Activated naive CD8-positive, alpha-beta T cell treated with anti-CD3 and anti-CD28 coated beads for 36 hours (primary cell): ENCODE measurements at regions not wholly inside any gene's neighbourhood (a gene's known extent, or its start where the extent isn't known, plus 50 kb on each side); places are given as distances from the start of the nearest gene placed in this dataset.

Experiments used
- DNase-seq: peaks from one replicate; pipeline ENCODE4 v3.0.0; 2021
- H3K27ac Mint-ChIP-seq: one replicate; pipeline ENCODE4 v1.8.0; 2022; ENCODE audit warnings: mild to moderate bottlenecking, moderate library complexity, mixed read lengths
- H3K27me3 Mint-ChIP-seq: one replicate; pipeline ENCODE4 v1.8.0; 2022; ENCODE audit warnings: mild to moderate bottlenecking, mixed read lengths
- H3K36me3 Mint-ChIP-seq: one replicate; pipeline ENCODE4 v1.8.0; 2021; ENCODE audit warnings: mild to moderate bottlenecking, mixed read lengths
- H3K4me1 Mint-ChIP-seq: one replicate; pipeline ENCODE4 v1.8.0; 2021; ENCODE audit warnings: mixed read lengths
- H3K4me3 Mint-ChIP-seq: one replicate; pipeline ENCODE4 v1.8.0; 2022; ENCODE audit warnings: mild to moderate bottlenecking, moderate library complexity, mixed read lengths
- H3K9me3 Mint-ChIP-seq: one replicate; pipeline ENCODE4 v1.8.0; 2022; ENCODE audit warnings: mixed read lengths

DNA sequence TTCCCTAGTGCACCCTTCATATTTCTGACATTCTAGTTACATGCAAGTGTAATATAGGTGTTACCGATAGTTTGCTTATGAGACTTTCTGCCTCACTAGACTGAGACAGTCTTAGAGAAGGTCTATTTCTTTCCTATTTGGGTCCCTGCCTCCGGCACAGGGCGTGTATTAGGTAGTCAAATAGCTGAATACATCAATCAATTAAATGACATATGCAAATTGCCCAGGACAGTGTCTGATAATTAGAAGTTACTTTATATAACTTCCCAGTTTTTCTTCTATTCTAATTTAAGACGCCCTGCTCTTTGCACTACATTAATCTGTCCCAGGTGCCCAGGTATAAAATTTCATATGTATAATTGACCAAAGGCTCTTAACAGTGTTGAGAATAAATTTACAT lies 264.2 kb downstream of the RAB28 start:
- Mint-ChIP-seq H3K27me3 (no peaks in the 10 kb centered on the region), H3K27ac (no peak overlapping the region), H3K9me3 (peaks cover 5% of the 10 kb centered on the region), H3K36me3 (peaks cover 9% of the 10 kb centered on the region), H3K4me1 (no peaks in the 10 kb centered on the region), H3K4me3 (no peak overlapping the region)
- no peak for DNase-seq

DNA sequence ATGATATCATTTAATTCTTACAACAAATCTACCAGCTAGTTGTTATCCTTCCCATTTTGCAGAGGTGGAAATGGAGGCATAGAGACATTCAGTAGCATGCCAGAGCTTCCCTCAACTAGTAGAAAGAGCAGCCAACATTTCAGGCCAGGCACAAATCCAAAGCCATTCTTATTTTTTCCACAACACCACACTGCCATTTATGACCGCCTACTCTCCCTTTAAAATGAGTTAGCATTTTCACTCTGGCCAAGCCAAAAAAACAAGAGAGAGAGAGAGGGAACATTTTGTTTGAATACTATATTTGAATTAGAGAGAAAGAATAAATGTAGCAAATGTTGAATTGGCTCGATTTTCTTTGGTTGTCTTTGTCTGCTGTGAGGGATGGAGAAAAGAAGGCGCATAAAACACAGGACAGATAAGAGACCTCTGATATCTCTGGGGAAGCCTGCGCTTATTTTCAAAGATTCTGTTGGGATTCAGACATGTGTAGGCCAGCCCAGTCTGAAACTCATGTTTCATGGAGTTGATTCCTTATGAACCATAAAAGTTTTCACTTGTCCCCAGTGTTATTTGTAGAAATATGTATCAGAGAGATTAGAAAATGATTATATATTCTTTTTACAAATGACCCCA lies 265.7 kb downstream of the RAB28 start:
- no peak for DNase-seq
- Mint-ChIP-seq H3K9me3 (peaks cover 5% of the 10 kb centered on the region), H3K27me3 (no peaks in the 10 kb centered on the region), H3K36me3 (peaks cover 9% of the 10 kb centered on the region), H3K4me1 (no peaks in the 10 kb centered on the region), H3K4me3 (no peak overlapping the region), H3K27ac (no peak overlapping the region)

DNA sequence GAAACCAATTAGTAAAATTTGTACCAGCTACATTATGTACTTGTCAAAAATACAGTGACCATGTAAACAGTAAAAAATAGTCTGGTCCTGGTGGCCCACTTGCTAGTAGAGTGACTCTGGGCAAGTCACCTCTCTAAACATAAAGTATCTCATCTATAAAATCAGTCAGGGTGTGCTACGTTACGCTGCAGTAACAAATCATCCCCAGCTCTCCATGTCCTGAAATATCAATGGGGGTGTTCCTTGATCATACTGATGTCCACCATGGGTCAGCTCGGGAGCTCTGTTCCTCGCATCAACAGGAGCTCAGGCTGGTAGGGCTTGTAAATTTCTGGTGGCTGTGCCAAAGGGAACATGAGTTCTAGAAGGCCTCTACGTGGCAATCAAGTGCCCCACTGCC lies 268.6 kb downstream of the RAB28 start:
- Mint-ChIP-seq H3K27me3 (no peaks in the 10 kb centered on the region), H3K4me1 (no peaks in the 10 kb centered on the region), H3K4me3 (no peak overlapping the region), H3K9me3 (peaks cover 5% of the 10 kb centered on the region), H3K36me3 (peaks cover 9% of the 10 kb centered on the region), H3K27ac (no peak overlapping the region)
- no peak for DNase-seq

DNA sequence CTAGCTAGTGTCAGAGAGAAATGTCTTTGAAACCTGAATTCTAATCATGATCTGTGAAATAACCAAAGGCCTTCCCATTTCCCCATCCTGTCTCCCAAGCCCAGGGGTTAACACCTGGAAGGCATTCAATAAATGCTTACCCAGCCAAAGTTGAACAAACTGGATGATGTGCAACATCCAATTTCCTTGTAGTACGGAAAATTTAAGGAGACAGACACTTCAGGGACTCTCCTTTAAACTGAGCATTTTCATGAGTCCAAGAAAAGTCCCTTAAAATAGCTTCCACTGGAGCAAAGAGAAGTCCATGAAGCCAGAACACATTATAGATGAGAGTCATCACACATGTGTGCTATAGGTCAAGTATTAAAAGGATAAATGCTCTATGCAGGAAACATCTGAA lies 271.2 kb downstream of the RAB28 start:
- Mint-ChIP-seq H3K27ac (no peak overlapping the region), H3K36me3 (peaks cover 9% of the 10 kb centered on the region), H3K27me3 (no peaks in the 10 kb centered on the region), H3K9me3 (peaks cover 5% of the 10 kb centered on the region), H3K4me1 (no peaks in the 10 kb centered on the region), H3K4me3 (no peak overlapping the region)
- DNase-seq: no peak

DNA sequence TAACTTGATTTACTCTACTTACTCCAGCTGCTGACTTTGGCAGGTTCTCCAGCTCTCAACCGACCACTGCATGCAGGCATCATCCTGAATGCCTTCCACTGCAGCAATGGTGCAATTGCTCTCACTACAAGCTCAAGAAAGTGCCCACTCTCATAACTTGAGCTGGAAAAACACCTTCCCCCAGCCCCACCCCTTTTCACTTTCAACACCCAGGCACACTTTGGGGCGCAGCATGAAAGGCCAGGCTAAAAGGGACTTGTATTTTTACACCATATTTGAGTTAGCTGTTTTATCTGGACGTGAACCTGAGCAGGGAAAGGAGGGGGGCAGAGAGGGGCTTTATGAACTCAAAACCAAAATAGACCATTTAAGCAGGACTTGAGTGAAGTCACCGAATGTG lies 274.5 kb downstream of the RAB28 start:
- no peaks in the 10 kb centered on the region for H3K36me3 Mint-ChIP-seq
- H3K27ac Mint-ChIP-seq: no peak overlapping the region
- H3K4me3 Mint-ChIP-seq: no peak overlapping the region
- no peaks in the 10 kb centered on the region for H3K27me3 Mint-ChIP-seq
- no peak for DNase-seq
- no peaks in the 10 kb centered on the region for H3K4me1 Mint-ChIP-seq
- H3K9me3 Mint-ChIP-seq: no peaks in the 10 kb centered on the region

DNA sequence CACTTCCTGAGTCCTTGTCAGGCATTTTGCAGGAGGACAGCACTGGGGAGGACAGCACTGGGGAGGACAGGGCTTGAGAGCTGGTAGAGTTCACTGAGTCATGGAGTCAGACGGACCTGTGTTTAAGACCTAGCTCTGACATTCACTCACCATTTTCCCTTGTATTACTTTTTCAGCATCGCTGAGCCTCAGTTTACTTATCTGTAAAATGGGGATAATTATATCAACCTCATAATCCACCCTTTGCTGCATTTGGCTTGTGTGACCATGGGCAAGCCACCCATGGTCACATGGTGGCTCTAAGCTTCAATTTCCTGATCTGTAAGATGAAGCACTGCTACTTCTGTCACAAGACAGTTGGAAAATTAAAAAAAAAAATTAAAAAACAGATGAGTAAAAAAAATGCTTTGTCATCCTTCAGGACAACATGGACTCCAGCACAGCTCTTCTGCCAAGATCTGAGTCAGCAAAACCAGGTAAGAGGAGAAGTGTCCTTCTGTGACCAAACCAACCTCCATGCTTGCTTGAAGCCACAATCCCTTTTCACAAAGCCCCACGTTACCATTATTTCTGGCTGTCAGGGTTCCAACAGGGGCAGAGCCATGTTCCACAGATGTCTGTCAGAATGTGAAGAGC lies 275.5 kb downstream of the RAB28 start:
- H3K27ac Mint-ChIP-seq: no peak overlapping the region
- no peaks in the 10 kb centered on the region for H3K4me1 Mint-ChIP-seq
- H3K27me3 Mint-ChIP-seq: no peaks in the 10 kb centered on the region

DNA sequence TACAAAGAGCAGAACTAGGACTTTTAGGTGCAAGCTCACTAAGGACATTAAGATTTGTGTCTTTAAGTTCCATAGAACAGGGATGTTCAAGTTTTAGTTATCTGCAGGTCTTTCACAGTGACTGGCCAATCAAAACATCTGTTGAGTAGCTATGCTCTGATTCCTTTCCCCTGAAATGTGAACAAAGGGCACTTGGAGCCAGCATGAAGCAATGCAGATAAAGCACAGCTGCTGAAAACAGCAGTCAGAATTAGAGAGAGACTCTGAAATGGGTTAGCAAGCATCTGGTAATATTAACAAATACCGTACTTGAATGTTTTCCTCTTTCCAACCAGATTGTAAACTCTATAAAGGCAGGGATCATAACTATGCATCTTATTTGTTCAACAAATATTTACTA lies 276.9 kb downstream of the RAB28 start:
- Mint-ChIP-seq H3K9me3 (no peaks in the 10 kb centered on the region), H3K36me3 (no peaks in the 10 kb centered on the region), H3K27me3 (no peaks in the 10 kb centered on the region), H3K27ac (no peak overlapping the region), H3K4me3 (no peak overlapping the region), H3K4me1 (no peaks in the 10 kb centered on the region)
- no peak for DNase-seq

More for the DNA sequence above, 275.5 kb downstream of the RAB28 start:
- Mint-ChIP-seq H3K4me3 (no peak overlapping the region), H3K9me3 (no peaks in the 10 kb centered on the region), H3K36me3 (no peaks in the 10 kb centered on the region)
- no peak for DNase-seq

DNA sequence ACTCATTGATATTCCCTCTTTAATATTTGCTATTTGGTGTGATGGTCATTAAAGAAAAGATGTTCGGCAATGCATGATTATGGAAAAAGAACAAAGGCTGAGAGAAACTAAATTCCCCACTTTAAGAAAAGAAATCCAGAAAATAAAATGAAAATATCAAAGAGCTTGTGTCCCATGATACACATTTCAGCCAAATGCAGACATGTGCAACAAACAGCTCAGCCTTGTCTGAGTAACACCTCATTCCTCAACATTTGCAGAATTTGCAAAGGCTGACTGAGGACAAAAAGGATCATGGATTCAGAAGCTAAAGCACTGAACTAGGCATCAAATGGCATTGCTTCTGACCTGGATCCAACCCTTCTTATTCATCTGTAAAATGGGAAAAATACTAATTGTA lies 281.0 kb downstream of the RAB28 start:
- no peak overlapping the region for H3K27ac Mint-ChIP-seq
- no peak for DNase-seq
- peaks cover 2% of the 10 kb centered on the region for H3K36me3 Mint-ChIP-seq
- no peak overlapping the region for H3K4me3 Mint-ChIP-seq
- H3K9me3 Mint-ChIP-seq: no peaks in the 10 kb centered on the region
- no peaks in the 10 kb centered on the region for H3K4me1 Mint-ChIP-seq
- no peaks in the 10 kb centered on the region for H3K27me3 Mint-ChIP-seq

DNA sequence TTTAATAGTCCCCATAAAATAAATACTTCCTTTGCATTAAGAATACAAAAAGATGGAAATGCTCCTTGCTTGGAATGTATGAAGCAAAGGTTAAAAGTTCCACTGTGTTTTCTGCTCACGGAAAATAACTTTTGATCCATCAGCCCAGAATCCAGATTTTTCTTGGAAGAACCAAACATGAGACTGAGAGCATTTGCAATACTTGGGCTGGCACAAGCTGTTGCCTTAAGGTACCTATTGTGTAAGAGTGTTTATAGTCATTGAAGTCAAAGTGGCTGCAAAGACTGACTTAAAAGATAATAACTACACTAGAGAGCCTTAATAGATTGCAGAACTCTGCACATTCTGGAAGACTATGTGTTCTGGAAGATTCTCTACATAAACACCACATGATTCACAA lies 281.4 kb downstream of the RAB28 start:
- Mint-ChIP-seq H3K4me1 (no peaks in the 10 kb centered on the region), H3K27ac (no peak overlapping the region), H3K27me3 (no peaks in the 10 kb centered on the region), H3K36me3 (peaks cover 2% of the 10 kb centered on the region), H3K4me3 (no peak overlapping the region), H3K9me3 (no peaks in the 10 kb centered on the region)
- DNase-seq: no peak

DNA sequence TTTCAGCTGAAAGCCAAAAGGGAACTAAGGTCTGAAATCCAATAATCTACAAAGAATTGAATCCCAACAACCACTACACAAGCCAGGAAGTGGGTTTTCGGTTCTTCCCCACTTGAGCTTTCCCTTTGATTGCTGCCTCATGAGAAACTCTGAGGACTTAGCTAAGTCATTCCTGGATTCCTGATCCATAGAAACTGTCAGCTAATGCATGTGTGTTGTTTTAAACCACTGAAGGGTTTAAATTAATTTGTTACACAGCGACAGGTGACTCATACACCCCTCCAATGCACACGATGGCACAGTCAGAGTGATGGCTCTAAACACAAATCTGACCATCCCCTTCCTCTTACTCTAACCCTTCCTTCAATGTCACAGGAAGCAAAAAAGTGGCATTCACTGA lies 282.9 kb downstream of the RAB28 start:
- Mint-ChIP-seq H3K27me3 (no peaks in the 10 kb centered on the region), H3K27ac (no peak overlapping the region), H3K4me1 (no peaks in the 10 kb centered on the region), H3K4me3 (no peak overlapping the region), H3K9me3 (no peaks in the 10 kb centered on the region), H3K36me3 (peaks cover 2% of the 10 kb centered on the region)
- DNase-seq: no peak

DNA sequence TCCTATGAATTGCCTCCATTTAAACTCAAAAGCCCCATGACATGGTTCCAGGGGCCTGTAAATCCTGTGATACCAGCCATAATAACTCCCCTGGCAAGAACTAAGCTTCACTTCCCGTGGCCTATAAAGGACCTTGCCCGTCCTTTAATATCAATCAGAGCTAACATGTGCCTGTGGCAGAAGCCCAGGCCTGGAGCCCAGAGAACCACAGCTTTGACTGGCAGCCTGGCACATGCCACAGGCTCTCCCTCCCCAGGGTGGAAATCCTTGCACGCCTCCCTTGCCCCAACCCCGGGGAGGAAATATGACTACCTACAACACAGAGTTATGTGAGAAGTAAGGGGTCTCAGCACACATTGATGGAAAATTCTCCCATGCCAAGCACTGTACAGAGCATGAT lies 287.4 kb downstream of the RAB28 start:
- no peak overlapping the region for H3K27ac Mint-ChIP-seq
- no peaks in the 10 kb centered on the region for H3K4me1 Mint-ChIP-seq
- no peak for DNase-seq

DNA sequence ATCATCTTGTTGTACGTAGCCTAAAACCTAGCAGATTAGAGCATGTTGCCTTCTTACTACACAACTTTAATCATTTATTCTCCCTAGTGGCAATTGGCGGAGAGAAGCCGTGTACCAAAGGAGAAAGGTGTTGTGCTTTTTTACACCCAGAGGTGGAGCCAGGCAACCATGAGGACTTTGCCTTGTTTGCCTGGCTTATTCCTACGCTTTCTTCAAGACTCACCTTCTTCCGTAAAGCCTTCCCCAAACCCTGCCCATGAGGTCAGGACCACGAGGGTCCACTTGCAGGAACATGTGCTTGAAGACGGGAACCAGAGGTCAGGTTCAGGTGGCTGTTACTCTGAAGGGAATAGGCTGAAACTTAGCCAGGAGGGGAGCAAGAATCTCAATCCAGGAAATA lies 290.5 kb downstream of the RAB28 start:
- Mint-ChIP-seq H3K9me3 (no peaks in the 10 kb centered on the region), H3K4me1 (no peaks in the 10 kb centered on the region)

More for the DNA sequence above, 287.4 kb downstream of the RAB28 start:
- Mint-ChIP-seq H3K4me3 (no peak overlapping the region), H3K36me3 (peaks cover 7% of the 10 kb centered on the region), H3K9me3 (no peaks in the 10 kb centered on the region), H3K27me3 (no peaks in the 10 kb centered on the region)

DNA sequence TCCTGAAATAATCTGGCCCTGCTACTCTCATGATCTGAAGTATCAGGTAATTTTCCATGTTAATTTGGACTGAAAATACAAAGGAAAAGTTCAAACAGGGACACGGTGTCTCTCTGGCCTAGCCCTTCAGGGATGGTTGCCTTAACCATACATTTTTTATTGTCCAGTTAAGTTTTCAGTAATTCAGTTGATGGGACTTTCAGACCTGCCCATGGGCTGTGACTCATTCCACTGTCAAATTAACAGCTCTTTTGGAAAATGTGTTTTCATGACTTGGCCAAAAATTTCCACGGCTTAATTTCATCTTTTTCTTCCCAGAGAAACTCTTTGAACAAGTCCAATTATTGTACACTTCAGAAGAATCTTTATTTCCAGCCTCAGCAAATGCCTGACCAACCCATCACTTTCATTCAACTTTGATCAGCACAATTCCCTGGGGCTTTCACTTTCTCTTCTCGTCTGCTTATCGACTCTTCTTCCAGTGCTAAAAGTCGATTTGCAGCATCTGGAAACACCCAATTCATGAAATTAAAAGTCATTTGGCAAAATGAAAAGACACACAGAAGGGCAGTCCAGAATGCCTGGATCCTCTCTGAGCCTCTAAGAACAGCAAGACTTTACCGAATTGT lies 293.9 kb downstream of the RAB28 start:
- peaks cover 13% of the 10 kb centered on the region for H3K36me3 Mint-ChIP-seq
- H3K4me3 Mint-ChIP-seq: no peak overlapping the region
- no peaks in the 10 kb centered on the region for H3K4me1 Mint-ChIP-seq
- H3K27ac Mint-ChIP-seq: no peak overlapping the region
- peaks cover 7% of the 10 kb centered on the region for H3K9me3 Mint-ChIP-seq
- H3K27me3 Mint-ChIP-seq: no peaks in the 10 kb centered on the region
- DNase-seq: no peak

More for the DNA sequence above, 290.5 kb downstream of the RAB28 start:
- no peak overlapping the region for H3K4me3 Mint-ChIP-seq
- no peaks in the 10 kb centered on the region for H3K27me3 Mint-ChIP-seq
- H3K36me3 Mint-ChIP-seq: peaks cover 6% of the 10 kb centered on the region
- DNase-seq: no peak
- no peak overlapping the region for H3K27ac Mint-ChIP-seq

DNA sequence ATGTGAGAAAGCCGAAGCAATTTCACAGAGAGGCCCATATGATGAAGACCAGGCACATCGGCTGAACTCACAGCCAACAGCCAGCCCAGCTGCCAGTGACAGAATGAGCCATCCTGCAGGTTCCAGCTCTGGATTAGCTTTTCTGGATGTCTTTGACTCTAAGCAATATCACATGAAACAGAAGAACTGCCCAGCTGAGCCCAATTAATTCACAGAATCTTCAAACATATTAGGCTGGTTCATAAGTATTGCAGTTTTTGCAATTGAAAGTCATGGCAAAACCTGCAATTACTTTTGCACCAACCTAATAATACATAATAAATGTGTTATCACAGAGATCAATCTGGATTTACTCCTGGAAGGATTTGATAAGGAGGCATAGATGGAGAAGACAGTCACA lies 299.9 kb downstream of the RAB28 start:
- Mint-ChIP-seq H3K9me3 (peaks cover 7% of the 10 kb centered on the region), H3K4me1 (no peaks in the 10 kb centered on the region), H3K4me3 (no peak overlapping the region), H3K27ac (no peak overlapping the region), H3K36me3 (peaks cover 8% of the 10 kb centered on the region), H3K27me3 (no peaks in the 10 kb centered on the region)
- DNase-seq: no peak

DNA sequence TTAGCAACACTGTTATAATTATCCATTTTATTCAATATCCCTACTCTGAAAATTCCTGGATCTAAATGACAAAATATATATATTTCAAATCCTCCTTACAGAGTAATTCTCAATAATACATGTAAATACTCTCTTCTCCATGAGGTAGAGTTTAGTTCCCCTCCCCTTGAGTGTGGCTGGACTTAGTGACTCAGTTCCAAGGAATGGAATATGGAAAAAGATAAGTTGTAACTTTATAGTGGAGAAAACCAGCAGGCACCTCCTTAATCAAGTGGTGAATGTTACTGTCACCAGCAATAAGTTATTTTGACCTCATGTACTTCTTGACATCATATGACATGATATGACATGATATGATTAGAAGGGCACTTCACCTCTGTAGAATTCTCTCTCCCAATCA lies 302.0 kb downstream of the RAB28 start:
- no peaks in the 10 kb centered on the region for H3K4me1 Mint-ChIP-seq
- no peak overlapping the region for H3K27ac Mint-ChIP-seq
- peaks cover 7% of the 10 kb centered on the region for H3K9me3 Mint-ChIP-seq
- H3K36me3 Mint-ChIP-seq: peaks cover 9% of the 10 kb centered on the region
- no peak for DNase-seq
- H3K4me3 Mint-ChIP-seq: no peak overlapping the region
- no peaks in the 10 kb centered on the region for H3K27me3 Mint-ChIP-seq

DNA sequence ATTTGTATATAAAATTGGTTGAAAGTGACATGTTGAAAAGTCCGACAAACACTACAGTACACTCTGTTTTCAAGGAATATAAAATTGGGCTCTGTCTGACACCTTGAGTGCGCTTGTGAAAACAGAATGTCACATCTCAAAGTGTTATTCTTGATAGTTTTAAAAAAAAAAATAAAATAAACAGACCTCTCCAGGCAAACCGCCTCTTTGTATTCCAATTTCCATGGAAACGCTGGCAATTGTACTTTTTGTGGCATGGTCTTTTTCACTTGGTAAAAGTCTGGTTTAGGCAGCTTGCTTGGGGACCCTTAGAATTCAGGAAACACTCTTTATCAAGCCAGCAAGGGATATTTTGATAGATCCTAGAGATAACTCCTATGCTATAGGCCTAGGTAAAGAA lies 302.5 kb downstream of the RAB28 start:
- H3K27me3 Mint-ChIP-seq: no peaks in the 10 kb centered on the region
- H3K36me3 Mint-ChIP-seq: peaks cover 9% of the 10 kb centered on the region
- no peak overlapping the region for H3K27ac Mint-ChIP-seq
- DNase-seq: no peak
- no peak overlapping the region for H3K4me3 Mint-ChIP-seq
- H3K4me1 Mint-ChIP-seq: no peaks in the 10 kb centered on the region
- H3K9me3 Mint-ChIP-seq: peaks cover 6% of the 10 kb centered on the region
